HG03175 (cell line): ENCODE measurements at regions not wholly inside any gene's neighbourhood (a gene's known extent, or its start where the extent isn't known, plus 50 kb on each side); places are given as distances from the start of the nearest gene placed in this dataset.

Experiments
- ATAC-seq: cut with Tn5 transposase; IDR thresholded peaks from one replicate; pipeline ENCODE4 v1.9.1; 2021; ENCODE audit warnings: mild to moderate bottlenecking, moderate library complexity; ENCODE audit not compliant: unreplicated experiment

GRCh38 chr18:42258301-42258965 lies 303.4 kb downstream of the PIK3C3 start:
- ATAC-seq: no peak

- ATAC-seq: no peak
Measured at GRCh38 chr18:42261731-42262130, 306.7 kb downstream of the PIK3C3 start.

- no peak for ATAC-seq
Measured at GRCh38 chr18:42264497-42264896, 309.5 kb downstream of the PIK3C3 start.

- no peak for ATAC-seq
Measured at GRCh38 chr18:42268186-42268725, 313.2 kb downstream of the PIK3C3 start.

GRCh38 chr18:42268798-42269197 lies 313.8 kb downstream of the PIK3C3 start:
- ATAC-seq: no peak

GRCh38 chr18:42271647-42272414 lies 316.8 kb downstream of the PIK3C3 start:
- ATAC-seq: no peak

GRCh38 chr18:42274488-42275137 lies 319.6 kb downstream of the PIK3C3 start:
- ATAC-seq: no peak

- no peak for ATAC-seq
Measured at GRCh38 chr18:42275138-42275535, 320.1 kb downstream of the PIK3C3 start.

GRCh38 chr18:42275949-42276730 lies 321.1 kb downstream of the PIK3C3 start:
- ATAC-seq: no peak

- ATAC-seq: no peak
Measured at GRCh38 chr18:42281124-42281523, 326.1 kb downstream of the PIK3C3 start.

GRCh38 chr18:42281851-42282250 lies 326.8 kb downstream of the PIK3C3 start:
- no peak for ATAC-seq

- peak; percentile 77 for ATAC-seq
Measured at GRCh38 chr18:42287047-42287446, 332.0 kb downstream of the PIK3C3 start.

GRCh38 chr18:42288129-42288528 lies 333.1 kb downstream of the PIK3C3 start:
- no peak for ATAC-seq

GRCh38 chr18:42289526-42289925 lies 334.5 kb downstream of the PIK3C3 start:
- no peak for ATAC-seq

- no peak for ATAC-seq
Measured at GRCh38 chr18:42290318-42291307, 335.6 kb downstream of the PIK3C3 start.

GRCh38 chr18:42292654-42293053 lies 337.6 kb downstream of the PIK3C3 start:
- no peak for ATAC-seq

- no peak for ATAC-seq
Measured at GRCh38 chr18:42296192-42296591, 341.2 kb downstream of the PIK3C3 start.

GRCh38 chr18:42296723-42297122 lies 341.7 kb downstream of the PIK3C3 start:
- ATAC-seq: no peak

GRCh38 chr18:42298759-42299675 lies 344.0 kb downstream of the PIK3C3 start:
- ATAC-seq: peak; percentile 88
